NCI-H2081 (cell line): ENCODE measurements at regions not wholly inside any gene's neighbourhood (a gene's known extent, or its start where the extent isn't known, plus 50 kb on each side); places are given as distances from the start of the nearest gene placed in this dataset.

ENCODE experiments used
- DNase-seq, 2 experiments: peaks; one replicate each; lab custom pipeline; 2025; lab: John Stamatoyannopoulos, UW

DNA sequence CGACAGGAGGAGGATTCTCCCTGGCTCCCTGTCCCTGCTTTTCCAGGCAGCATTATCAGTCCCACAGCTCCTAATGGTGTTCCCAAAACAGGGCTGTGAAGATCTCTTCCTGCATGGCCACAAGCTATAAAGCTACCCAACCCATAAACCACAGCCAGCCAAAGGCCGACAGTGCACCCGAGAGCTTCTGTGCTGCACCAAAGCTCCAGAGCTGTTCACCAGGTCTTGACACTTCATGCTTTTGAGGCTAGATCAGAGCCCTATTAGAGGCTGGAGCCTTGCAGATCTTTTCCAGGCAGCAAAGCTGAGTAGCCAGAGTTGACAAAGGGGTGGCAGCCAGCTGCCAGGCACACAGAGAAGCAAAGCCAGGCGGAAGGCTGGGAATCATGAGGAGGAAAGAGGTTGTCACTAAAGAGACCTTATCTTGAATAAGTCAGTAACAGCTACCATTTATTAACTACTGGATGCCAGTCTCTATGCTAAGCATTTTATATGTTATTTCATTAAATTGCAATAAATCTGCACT is 180.4 kb downstream of the KATNAL1 start:
- no peak for DNase-seq

DNA sequence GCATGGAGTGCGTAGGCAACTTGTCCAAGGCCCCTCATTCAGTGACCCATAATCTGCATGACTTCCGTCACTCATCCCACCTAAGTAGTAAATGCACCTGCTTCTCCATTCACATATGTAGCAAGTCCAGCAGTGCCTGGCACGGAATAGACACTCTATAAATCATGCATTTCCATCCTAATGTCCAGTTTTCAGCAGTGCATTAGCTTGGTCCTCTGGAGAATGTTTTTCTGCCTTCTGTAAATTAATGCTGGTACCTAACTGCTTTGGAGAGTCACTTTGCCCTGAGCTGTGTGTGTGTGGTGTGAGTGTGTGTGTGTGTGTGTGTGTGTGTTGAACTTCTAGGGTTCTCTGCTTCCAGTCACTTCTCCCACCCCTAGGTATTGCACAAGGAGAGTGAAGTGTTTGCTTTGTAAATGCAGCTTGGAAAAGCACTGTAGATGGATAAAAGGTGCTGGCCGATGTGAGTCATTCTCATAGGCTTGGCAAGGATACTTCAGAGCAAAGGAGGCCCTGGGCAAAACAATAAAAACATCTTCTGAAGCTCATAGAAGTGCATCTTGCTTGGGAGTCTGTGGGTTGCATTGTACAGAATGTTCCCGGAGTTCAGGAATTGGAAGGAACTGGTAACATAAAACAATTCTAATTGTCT is 181.8 kb downstream of the KATNAL1 start:
- DNase-seq, result no peak

DNA sequence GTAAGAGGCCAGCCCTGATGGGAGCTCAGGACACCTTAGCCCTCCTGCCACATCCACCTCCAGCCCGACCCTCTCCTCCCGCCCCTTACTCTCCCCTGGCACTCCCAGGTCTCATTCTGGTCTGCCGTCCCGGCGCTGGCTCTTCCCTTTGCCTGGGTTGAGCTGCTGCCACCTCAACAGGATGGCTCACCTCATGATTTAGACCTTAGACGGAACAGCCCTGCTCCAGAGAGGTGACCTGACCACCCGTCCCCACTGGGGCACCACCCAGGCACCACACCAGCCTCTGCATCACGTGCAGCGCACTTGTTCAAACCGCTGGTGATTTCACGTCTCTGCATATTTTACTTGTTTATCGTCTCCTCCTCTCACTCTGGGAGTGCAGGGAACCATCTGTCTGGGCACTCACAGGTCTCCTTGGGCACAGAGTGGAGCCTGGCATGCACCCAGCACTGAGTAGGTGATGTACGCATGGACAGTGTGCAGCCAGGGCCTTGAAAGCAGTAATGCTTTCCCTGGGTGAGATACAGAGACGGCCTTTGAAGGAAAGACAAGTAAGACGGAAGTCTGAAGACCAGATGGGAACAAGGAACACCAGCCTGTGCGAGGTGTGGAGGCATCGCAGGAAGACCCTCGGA is 183.1 kb downstream of the KATNAL1 start:
- DNase-seq, result no peak

DNA sequence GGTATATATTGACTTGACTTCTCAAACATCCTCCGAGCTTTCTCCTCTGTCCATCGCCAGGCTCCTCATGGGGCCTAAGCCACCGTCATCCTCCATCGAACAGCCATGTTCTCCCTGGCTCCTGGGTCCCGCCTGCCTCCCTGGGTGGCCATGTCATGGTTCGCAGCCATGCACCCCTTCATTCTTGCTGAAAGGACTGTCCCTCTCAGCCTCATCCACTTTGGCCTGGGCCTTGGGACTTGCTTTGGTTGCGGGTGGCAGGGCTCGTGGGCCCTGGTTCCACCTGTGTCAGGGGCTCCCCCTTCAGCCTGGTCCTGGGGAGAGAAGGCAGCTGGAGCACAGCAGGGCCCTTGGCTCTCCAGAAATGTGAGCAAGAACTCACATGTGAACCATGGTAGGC is 183.8 kb downstream of the KATNAL1 start:
- DNase-seq, result no peak

DNA sequence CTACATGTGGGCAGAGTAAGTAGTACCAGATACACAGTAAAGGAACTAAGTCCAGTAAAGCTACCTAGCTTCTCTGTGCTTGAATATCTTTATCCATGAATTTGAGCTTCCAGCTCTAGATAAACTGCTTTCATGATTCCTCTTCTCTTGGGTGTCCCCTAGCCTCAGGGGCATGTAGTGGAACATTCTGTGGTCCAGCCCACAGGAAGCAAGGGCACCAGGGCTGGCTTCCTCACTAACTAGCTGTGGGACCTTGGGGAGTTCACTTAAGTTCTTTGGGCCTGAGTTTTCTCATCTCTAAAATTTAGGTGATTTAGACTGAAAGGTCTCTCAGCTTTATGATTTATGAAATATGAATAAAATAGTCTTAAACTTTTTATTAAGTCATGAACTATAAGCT is 185.7 kb downstream of the KATNAL1 start:
- no peak for DNase-seq

DNA sequence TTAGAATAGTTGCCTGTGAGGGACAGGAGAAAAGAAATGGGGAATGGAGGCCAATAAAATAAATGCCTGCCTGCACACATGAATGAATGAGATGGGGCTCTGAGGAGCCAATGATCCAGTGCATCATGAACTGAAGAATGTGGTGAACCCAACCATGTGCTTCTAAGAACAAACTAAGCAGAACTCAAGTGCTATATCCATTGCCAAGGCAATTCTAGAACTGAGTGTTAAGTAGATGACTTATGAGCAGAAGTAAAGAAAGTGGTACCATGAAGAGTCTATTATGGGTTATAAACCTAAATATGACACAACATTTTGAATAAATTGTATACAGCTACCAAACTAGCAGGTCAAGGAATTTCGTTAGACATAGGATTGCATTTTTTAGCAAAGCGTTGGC is 186.1 kb downstream of the KATNAL1 start:
- DNase-seq, result no peak

DNA sequence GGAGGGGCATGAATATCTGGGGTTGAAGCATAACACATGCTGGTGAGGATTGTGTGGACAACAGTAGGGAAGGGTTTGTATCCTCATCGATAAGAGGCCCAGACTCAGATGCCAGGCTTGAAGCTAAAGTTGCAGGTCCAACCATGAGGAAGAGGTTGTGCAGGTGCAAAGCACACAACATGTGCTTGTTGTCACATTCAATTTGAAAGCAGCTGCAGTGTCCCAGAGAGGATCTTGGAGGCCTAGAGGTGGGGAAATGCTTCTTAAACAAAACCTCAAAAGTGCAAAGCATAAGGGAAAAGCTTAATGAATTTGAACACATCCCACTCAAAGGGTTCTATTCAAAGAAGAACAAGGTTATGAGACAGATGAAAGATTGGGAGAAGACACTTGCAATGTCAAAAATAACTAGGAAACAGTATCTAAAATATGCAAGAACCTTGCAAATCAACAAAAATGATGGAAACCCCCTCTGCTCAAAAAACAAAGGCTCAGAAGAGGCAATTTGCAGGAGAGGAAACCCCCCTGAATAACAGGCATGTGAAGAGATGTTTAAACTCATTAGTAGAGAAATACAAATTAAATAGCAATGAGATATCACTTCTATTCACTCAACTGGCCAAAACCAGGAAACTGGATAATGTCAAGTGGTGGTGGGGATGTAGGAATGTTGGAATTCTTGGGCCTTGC is 187.1 kb downstream of the KATNAL1 start:
- DNase-seq, result no peak

DNA sequence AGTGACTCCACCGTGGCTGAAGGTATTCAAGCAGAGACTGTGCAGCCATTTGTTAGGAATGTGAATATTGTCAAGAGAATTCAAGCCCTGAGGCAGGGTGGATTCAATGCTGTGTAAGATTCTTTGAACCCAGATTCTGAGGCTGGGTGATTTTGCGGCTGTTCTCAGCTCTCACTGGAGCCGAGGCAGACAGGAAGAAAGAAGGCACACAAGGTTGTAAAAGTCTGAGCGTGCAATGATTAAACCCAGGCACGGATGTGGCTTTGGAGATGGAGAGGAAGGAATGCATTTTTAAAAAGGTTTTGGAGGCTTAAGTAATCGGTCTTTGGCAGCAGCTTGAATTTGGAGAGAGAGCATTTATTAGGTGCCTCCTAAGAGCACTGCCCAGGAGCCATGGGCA is 187.9 kb downstream of the KATNAL1 start:
- DNase-seq, result no peak

DNA sequence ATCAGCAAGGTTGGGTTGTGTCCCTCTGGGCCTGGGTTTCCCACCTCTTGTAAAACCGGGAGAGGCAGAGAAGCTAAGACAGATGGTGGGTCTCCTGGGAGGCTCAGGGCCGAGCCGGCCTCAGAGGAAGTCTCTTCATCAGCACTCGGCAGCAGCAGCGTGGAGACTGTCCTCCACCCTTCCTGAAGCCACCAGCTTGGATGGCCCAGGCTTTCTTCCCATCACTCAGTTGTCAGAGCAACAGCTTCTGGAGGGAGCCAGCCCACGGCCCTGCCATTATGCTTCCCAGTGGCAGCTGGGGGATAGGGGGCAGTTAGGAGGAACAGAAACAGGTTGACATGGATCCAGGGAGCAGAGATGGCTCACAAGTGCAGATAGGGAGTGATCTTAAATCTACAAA is 191.0 kb downstream of the KATNAL1 start:
- no peak for DNase-seq

DNA sequence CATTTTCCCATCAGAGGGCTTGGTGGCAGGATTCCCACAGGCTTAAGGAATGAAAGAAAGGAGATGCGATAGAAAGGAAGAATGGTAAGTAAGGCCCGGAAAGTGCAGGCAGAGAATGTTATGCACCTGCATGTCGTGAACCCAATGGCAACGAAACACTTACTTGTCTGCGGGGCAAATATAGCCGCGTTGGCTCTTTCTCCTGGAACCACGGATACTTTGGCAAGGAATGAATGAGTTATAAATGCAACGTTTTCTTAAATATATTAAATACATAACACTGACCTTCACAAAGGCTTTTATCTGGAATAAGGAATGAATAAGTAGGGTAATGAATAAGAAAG is 192.1 kb downstream of the KATNAL1 start:
- no peak for DNase-seq

DNA sequence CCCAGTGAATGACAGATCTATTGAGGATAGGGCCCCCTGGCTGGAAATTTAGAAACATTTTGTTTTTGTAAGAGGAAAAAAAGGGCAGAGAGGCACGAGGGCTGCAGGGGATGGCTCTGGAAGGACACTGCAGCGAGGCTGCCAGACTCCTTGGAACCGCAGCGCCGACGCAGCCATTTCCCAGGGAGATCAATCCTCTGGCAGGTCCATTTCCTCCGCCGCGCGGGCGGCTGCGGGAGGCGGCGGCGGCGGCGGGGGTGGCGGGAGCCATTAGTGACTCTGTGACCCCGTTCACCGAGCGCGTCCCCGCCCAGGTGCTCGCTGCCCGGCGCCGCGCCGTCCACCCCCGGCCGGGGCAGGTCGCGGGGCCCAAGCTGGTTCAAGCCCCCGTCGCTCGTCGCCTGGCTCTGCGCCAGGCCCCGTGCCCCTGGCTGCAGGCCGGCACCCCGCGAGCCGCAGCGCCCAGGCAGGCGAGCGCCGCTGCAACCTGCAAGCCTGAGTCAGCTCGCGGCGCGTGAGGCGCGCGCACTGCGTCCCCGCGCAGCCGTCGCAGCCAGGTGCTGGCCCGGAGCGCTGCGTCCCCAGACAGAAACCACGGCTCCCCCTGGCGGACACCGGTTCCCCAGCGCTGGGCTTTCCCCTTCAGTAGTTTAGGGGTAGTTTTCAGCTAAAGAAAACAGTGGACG is 192.6 kb downstream of the KATNAL1 start:
- peak; percentile 71 to 83 for DNase-seq

DNA sequence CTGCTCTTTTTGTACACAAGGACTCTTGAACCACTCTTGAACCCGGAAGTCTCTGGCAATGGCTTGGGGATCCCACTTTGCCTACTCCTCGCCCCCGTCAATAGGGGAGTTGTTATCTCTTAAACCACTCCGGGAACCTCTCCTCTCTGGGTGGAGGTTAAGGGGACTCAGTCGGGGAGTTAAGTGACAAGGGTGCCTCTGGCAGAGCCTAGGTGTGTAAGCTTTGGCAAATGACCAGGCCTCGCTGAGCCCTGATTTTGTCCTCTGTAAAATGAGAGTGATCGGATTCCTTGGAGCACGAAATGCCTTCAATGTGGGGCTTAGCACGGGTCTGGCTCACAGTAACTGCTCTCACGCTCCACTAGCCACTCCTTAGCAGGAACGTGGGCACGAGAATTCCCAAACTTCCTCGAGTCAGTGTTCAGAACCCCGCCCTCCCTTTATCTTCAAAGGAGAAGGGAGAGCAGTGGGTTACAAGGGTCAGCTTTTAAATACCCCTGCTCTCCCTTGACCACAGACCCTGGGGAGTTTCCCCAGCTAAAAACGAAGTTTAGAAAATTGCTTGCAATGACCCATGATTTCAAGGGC is 193.3 kb downstream of the KATNAL1 start:
- peak in 1 of 2 experiments; percentile 7 for DNase-seq

DNA sequence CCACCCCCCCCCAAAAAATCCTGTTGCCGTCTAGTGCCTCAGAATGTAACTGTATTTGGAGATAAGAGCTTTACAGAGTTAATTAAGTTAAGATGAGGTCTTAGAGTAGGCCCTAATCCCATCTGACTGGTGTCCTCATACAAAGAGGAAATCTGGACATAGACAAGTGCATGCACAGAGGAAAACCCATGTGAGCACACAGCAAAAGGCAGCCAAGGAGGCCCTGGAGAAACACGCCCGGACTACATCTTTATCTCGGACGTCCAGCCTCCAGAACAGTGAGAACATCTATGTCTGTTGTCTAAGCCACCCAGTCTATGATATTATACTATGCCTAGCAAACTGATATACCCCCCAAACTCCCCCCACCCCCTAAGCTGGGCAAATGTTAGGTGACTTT is 193.8 kb downstream of the KATNAL1 start:
- no peak for DNase-seq

DNA sequence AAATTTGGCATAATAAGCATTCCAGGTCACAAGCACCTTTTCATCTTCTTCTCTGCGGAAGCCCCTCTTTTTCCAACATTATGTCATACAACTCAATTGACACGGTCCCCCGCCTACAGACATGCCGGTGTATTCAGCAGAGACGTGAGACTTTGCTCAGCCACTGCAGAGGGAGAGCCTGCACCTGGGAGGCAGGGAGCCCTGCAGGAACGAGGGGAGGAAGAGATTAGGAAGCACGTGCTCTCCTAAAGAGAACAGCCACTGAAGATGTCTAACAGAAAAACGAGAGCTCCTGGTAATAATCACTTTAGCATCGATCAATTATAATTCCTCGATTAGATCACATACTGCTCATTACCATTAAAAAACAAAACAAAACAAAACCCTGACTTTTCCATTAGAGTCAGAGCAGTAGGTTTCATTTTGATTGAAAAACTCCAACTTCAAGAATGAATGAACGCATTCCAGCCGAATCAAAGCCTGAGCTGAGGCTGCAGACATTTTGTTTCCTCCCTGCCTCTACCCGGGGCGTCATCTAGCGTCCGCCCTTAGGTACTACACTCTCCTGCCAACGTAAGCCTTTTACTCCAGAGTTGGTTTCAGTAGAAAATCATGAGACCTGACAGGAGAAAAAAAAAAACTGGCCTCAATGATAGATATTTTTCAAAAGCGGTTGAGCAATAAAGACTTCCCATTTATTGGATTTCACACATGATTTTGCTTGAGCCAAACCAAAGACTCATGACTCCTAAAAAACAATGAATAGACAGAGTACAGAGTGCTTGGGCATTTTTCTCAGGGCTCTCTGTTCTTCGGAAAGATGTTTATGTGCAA is 194.5 kb downstream of the KATNAL1 start:
- DNase-seq, result peak; percentile 65 to 71

DNA sequence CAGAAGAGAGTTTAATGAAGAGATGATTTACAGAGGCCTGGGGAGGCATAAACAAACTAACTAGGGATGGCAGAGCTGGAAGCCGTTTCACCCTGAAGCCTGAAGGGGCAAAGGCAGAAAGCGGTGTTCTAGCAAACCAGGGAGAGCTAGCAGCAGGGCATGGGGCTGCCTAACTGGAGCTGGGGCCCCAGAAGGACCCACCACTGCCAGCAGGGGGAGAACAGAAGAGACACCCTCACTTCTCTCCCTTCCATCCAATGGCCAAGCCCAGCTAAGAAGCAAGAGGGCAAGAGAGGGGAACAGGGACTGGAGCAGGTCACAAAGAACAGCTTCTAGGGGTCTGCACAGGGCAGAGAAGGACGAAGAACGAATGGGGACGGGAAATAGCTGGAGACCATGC is 195.5 kb downstream of the KATNAL1 start:
- no peak for DNase-seq

DNA sequence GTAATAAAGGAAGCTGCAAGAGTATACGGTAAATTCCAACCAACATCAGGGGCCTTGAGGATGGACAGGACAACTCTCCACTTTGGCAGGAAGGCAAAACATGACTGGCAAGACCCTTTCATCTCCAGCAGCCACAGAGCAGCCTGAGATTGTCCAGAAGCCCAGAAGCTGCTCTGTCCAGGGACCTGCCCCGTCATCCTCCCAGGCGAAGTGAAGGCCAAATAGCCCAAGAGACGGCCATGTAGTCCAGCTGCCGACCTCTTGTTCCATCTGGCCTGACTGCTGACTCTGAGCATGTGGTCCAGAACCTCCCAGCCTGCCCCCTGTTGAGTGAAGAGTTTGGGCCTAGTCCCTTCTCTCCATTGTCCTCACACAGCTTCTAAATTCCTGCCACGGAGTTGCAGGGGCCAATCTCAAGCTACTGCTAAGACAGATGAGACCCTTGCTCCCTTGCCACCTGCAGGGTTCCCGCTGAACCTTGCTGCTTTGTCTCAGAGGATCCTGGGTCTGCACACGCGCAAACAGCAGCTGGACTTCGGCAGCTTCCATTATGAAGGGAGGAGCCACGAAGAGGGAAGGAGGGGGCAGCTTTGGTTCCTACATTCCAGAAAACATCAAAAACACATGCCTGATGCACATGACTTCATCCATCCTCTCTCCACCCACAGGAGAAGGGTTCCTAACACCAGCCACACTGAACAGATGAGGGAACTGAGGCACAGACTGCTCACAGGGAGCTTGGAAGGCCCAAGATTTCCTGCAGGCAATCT is 196.9 kb downstream of the KATNAL1 start:
- no peak for DNase-seq

DNA sequence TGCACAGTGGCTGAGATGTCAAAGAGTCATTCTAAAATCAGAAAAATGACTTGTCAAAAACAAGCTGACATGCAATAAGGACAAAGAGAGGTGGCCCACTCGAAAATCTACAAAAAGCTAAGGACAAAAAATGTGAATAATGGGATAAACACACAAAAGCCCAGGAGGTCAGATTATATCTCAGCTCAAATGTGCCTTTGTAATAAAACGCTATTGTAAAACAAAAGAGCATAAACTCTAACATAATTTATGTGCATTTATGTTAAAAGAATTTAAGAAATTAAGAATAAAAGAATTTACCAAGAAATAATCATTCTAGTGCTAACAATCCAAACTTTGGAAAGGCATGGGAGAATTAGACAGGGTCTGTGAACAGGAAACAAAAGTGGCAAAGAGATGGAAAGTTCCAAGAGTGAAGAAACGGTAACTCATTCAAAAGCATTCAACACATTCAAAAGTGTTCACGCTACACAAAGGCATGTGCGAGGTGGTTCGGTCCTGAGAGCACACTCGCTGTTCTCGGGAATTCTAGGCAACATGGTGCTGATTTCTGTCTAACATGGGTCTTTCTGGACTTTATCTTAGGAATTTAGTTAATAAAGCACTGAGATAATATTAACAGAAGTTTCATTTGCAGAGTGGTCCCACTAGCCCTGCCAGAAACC is 197.7 kb downstream of the KATNAL1 start:
- no peak for DNase-seq

DNA sequence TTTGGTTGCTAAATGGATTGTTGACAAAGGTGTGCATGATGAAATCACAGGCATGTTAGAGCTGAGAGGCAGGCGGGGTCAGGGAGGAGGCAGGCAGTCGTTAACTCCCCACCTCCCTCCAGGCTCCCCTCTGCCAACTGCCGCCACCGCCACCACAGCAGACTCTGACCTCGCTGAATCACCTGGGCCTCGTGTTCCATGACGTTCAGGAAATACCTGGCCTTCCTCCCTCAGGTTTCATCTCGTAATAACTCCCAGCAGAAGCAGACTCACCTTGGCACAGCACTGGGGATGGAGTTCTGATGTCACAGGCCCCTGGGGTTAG is 198.5 kb downstream of the KATNAL1 start:
- no peak for DNase-seq

DNA sequence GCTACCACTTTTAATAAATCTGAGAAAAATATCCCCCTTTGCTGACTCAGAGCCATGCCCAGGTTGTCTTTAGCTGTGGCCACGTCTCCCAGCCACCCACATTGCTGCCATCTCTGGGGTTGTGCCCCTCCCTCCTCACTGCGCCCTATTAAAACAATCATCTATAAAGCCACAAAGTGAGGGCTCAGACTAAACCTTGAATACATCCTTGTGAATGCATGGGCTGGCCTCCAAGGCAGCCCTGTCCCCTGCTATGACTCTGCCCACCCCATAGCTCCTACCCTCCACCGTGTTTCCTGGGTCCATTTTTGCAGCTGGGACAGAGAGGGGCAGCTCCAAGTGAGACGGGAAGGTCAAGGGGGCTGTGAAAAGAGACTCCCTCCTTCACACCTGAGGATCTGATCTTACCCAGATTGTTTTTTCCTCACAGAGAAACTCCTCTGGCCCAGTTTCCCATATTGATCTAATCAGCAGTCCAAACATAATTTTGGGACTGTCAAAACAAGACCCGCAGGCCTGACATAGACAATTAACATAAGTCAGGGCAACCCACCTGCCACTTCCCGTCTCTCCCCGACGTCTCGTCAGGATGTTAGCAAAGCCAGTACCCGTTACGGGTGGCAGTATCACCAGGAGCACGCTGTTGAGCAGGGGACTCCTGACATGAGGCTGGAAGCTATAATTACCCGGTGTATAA is 199.0 kb downstream of the KATNAL1 start:
- DNase-seq, result peak; percentile 78 to 95
